ENCODE measurements at regions not wholly inside any gene's neighbourhood (a gene's known extent, or its start where the extent isn't known, plus 50 kb on each side); places are given as distances from the start of the nearest gene placed in this dataset.

DNA sequence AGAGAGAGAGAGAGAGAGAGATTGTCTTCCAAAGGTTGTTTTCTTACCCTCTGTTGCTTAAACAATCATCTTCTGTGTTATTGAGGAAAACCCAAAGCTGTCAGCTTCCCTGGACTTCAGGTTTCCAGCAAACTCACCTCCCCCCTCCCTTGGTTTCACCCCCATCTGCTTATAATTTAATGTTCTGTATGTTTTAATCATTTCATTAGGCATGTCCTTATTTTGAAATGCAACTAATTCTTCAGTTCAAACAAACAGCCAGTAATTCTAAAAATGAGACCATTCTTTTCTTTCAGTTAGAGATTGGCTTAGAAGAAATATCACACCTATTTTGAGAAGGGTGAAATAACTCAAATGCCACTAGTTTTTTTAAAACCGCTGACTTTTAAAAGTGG, 102.9 kb downstream of the FAM204A start:
- TF ChIP-seq, protein P1, sequence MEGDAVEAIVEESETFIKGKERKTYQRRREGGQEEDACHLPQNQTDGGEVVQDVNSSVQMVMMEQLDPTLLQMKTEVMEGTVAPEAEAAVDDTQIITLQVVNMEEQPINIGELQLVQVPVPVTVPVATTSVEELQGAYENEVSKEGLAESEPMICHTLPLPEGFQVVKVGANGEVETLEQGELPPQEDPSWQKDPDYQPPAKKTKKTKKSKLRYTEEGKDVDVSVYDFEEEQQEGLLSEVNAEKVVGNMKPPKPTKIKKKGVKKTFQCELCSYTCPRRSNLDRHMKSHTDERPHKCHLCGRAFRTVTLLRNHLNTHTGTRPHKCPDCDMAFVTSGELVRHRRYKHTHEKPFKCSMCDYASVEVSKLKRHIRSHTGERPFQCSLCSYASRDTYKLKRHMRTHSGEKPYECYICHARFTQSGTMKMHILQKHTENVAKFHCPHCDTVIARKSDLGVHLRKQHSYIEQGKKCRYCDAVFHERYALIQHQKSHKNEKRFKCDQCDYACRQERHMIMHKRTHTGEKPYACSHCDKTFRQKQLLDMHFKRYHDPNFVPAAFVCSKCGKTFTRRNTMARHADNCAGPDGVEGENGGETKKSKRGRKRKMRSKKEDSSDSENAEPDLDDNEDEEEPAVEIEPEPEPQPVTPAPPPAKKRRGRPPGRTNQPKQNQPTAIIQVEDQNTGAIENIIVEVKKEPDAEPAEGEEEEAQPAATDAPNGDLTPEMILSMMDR (conservative IDR thresholded peaks at IDR 0.05; ENCODE audit: low read depth, low read length), result no peak
- no peak for TF ChIP-seq EZH2 (IDR thresholded peaks at IDR 0.05; ENCODE audit: low read length, unreplicated experiment)
- TF ChIP-seq EZH2phosphoT487 (IDR thresholded peaks at IDR 0.05; ENCODE audit: borderline replicate concordance, low read length), result no peak

Measured in PC-3 (cell line).